ENCODE measurements at regions not wholly inside any gene's neighbourhood (a gene's known extent, or its start where the extent isn't known, plus 50 kb on each side); places are given as distances from the start of the nearest gene placed in this dataset.

- H3K9me3 Mint-ChIP-seq, result peaks cover 5% of the 10 kb centered on the region
- H3K36me3 Mint-ChIP-seq (ENCODE audit: low read depth), result no peaks in the 10 kb centered on the region
- peaks cover 3% of the 10 kb centered on the region for H3K27me3 Mint-ChIP-seq
- H3K27ac Mint-ChIP-seq, result no peak overlapping the region
- no peak overlapping the region for H3K4me3 Mint-ChIP-seq
- DNase-seq, result no peak
- H3K4me1 Mint-ChIP-seq, result peaks cover 16% of the 10 kb centered on the region
- intact Hi-C loops (cut with micrococcal nuclease), result no loop called here
Observed at GRCh38 chr11:86161336-86161735, 83.2 kb upstream of the EED start.

- H3K27me3 Mint-ChIP-seq, result peaks cover 3% of the 10 kb centered on the region
- H3K4me1 Mint-ChIP-seq, result peaks cover 16% of the 10 kb centered on the region
- no peaks in the 10 kb centered on the region for H3K36me3 Mint-ChIP-seq (ENCODE audit: low read depth)
- peaks cover 5% of the 10 kb centered on the region for H3K9me3 Mint-ChIP-seq
- H3K4me3 Mint-ChIP-seq, result no peak overlapping the region
- no peak overlapping the region for H3K27ac Mint-ChIP-seq
- intact Hi-C loops (cut with micrococcal nuclease), result no loop called here
- no peak for DNase-seq
Observed at GRCh38 chr11:86160541-86161149, 83.9 kb upstream of the EED start.

- intact Hi-C loops (cut with micrococcal nuclease), result no loop called here
- no peak for DNase-seq
- Mint-ChIP-seq H3K27ac (no peak overlapping the region), H3K9me3 (no peaks in the 10 kb centered on the region), H3K27me3 (peaks cover 2% of the 10 kb centered on the region), H3K4me3 (no peak overlapping the region), H3K36me3 (ENCODE audit: low read depth) (no peaks in the 10 kb centered on the region), H3K4me1 (peaks cover 16% of the 10 kb centered on the region)
Observed at GRCh38 chr11:86159581-86159891, 85.0 kb upstream of the EED start.

GRCh38 chr11:86158704-86159580 lies 85.6 kb upstream of the EED start:
- Mint-ChIP-seq H3K4me3 (no peak overlapping the region), H3K27me3 (no peaks in the 10 kb centered on the region), H3K36me3 (ENCODE audit: low read depth) (no peaks in the 10 kb centered on the region), H3K4me1 (peaks cover 16% of the 10 kb centered on the region), H3K27ac (no peak overlapping the region), H3K9me3 (no peaks in the 10 kb centered on the region)
- DNase-seq, result no peak
- intact Hi-C loops (cut with micrococcal nuclease), result no loop called here

GRCh38 chr11:86157797-86158378 lies 86.7 kb upstream of the EED start:
- Mint-ChIP-seq H3K27me3 (no peaks in the 10 kb centered on the region), H3K9me3 (no peaks in the 10 kb centered on the region), H3K4me1 (peaks cover 14% of the 10 kb centered on the region), H3K27ac (no peak overlapping the region), H3K4me3 (no peak overlapping the region), H3K36me3 (ENCODE audit: low read depth) (no peaks in the 10 kb centered on the region)
- intact Hi-C loops (cut with micrococcal nuclease), result no loop called here
- no peak for DNase-seq

GRCh38 chr11:86156397-86156955 lies 87.6 kb upstream of the PICALM start:
- intact Hi-C loops (cut with micrococcal nuclease), result no loop called here
- Mint-ChIP-seq H3K4me1 (peaks cover 18% of the 10 kb centered on the region), H3K9me3 (no peaks in the 10 kb centered on the region), H3K27me3 (no peaks in the 10 kb centered on the region), H3K27ac (no peak overlapping the region), H3K4me3 (no peak overlapping the region), H3K36me3 (ENCODE audit: low read depth) (no peaks in the 10 kb centered on the region)
- no peak for DNase-seq

- H3K4me3 Mint-ChIP-seq, result no peak overlapping the region
Observed at GRCh38 chr11:86155200-86155844, 86.4 kb upstream of the PICALM start.

GRCh38 chr11:86153439-86153838 lies 84.6 kb upstream of the PICALM start:
- H3K36me3 Mint-ChIP-seq (ENCODE audit: low read depth), result no peaks in the 10 kb centered on the region
- intact Hi-C loops (cut with micrococcal nuclease), result no loop called here
- H3K4me3 Mint-ChIP-seq, result no peak overlapping the region
- no peaks in the 10 kb centered on the region for H3K27me3 Mint-ChIP-seq
- H3K9me3 Mint-ChIP-seq, result no peaks in the 10 kb centered on the region
- H3K27ac Mint-ChIP-seq, result no peak overlapping the region
- H3K4me1 Mint-ChIP-seq, result peaks cover 18% of the 10 kb centered on the region
- DNase-seq, result no peak

More at GRCh38 chr11:86155200-86155844, 86.4 kb upstream of the PICALM start:
- no peaks in the 10 kb centered on the region for H3K36me3 Mint-ChIP-seq (ENCODE audit: low read depth)
- peaks cover 23% of the 10 kb centered on the region for H3K4me1 Mint-ChIP-seq
- no peak overlapping the region for H3K27ac Mint-ChIP-seq
- DNase-seq, result no peak
- intact Hi-C loops (cut with micrococcal nuclease), result no loop called here
- H3K27me3 Mint-ChIP-seq, result no peaks in the 10 kb centered on the region
- no peaks in the 10 kb centered on the region for H3K9me3 Mint-ChIP-seq

GRCh38 chr11:86152901-86153300 lies 84.0 kb upstream of the PICALM start:
- Mint-ChIP-seq H3K4me3 (no peak overlapping the region), H3K27ac (no peak overlapping the region), H3K9me3 (no peaks in the 10 kb centered on the region), H3K4me1 (peaks cover 16% of the 10 kb centered on the region), H3K36me3 (ENCODE audit: low read depth) (no peaks in the 10 kb centered on the region), H3K27me3 (no peaks in the 10 kb centered on the region)
- DNase-seq, result no peak
- intact Hi-C loops (cut with micrococcal nuclease), result no loop called here

- H3K27ac Mint-ChIP-seq, result no peak overlapping the region
- peaks cover 16% of the 10 kb centered on the region for H3K4me1 Mint-ChIP-seq
- H3K4me3 Mint-ChIP-seq, result no peak overlapping the region
- no peak for DNase-seq
- intact Hi-C loops (cut with micrococcal nuclease), result no loop called here
- H3K9me3 Mint-ChIP-seq, result no peaks in the 10 kb centered on the region
- no peaks in the 10 kb centered on the region for H3K36me3 Mint-ChIP-seq (ENCODE audit: low read depth)
- H3K27me3 Mint-ChIP-seq, result no peaks in the 10 kb centered on the region
Observed at GRCh38 chr11:86152006-86152862, 83.3 kb upstream of the PICALM start.

- Mint-ChIP-seq H3K36me3 (ENCODE audit: low read depth) (no peaks in the 10 kb centered on the region), H3K27me3 (no peaks in the 10 kb centered on the region), H3K4me1 (peaks cover 19% of the 10 kb centered on the region), H3K4me3 (no peak overlapping the region), H3K9me3 (no peaks in the 10 kb centered on the region), H3K27ac (no peak overlapping the region)
- intact Hi-C loops (cut with micrococcal nuclease), result no loop called here
- DNase-seq, result no peak
Observed at GRCh38 chr11:86151174-86152005, 82.5 kb upstream of the PICALM start.

GRCh38 chr11:86150847-86151173 lies 81.9 kb upstream of the PICALM start:
- intact Hi-C loops (cut with micrococcal nuclease), result no loop called here
- Mint-ChIP-seq H3K4me1 (peaks cover 19% of the 10 kb centered on the region), H3K27ac (no peak overlapping the region), H3K4me3 (no peak overlapping the region), H3K9me3 (no peaks in the 10 kb centered on the region), H3K27me3 (no peaks in the 10 kb centered on the region), H3K36me3 (ENCODE audit: low read depth) (no peaks in the 10 kb centered on the region)
- DNase-seq, result no peak

GRCh38 chr11:86149792-86150191 lies 80.9 kb upstream of the PICALM start:
- intact Hi-C loops (cut with micrococcal nuclease), result no loop called here
- Mint-ChIP-seq H3K9me3 (no peaks in the 10 kb centered on the region), H3K27me3 (no peaks in the 10 kb centered on the region), H3K36me3 (ENCODE audit: low read depth) (no peaks in the 10 kb centered on the region), H3K4me3 (no peak overlapping the region), H3K27ac (no peak overlapping the region), H3K4me1 (peaks cover 26% of the 10 kb centered on the region)
- no peak for DNase-seq
